OCI-LY1 (cell line): ENCODE measurements at regions not wholly inside any gene's neighbourhood (a gene's known extent, or its start where the extent isn't known, plus 50 kb on each side); places are given as distances from the start of the nearest gene placed in this dataset.

ENCODE experiments used
- H2AFZ ChIP-seq: fragments of 200-600 bp; sonication (generic), shearing (Covaris generic); 2 replicates; pipeline ENCODE4 v1.6.0; 2014; ENCODE audit warnings: antibody characterized with exemption, mild to moderate bottlenecking, low read length
- H3F3A ChIP-seq: fragments of 200-600 bp; sonication (generic), shearing (Covaris generic); 2 replicates; pipeline ENCODE4 v1.6.0; 2014; ENCODE audit warnings: mild to moderate bottlenecking, antibody characterized with exemption, low read length, moderate library complexity; ENCODE audit not compliant: insufficient read depth
- H3K27ac ChIP-seq: fragments of 200-600 bp; sonication (generic); 2 replicates; pipeline ENCODE4 v1.5.1; 2014; ENCODE audit warnings: low read length, mixed run types, mild to moderate bottlenecking, low read depth; ENCODE audit not compliant: poor library complexity, severe bottlenecking
- H3K27me3 ChIP-seq: fragments of 200-600 bp; sonication (generic); 2 replicates; pipeline ENCODE4 v1.6.0; 2014; ENCODE audit warnings: antibody characterized with exemption, mild to moderate bottlenecking, low read length, moderate library complexity; ENCODE audit not compliant: insufficient read depth
- H3K36me3 ChIP-seq: fragments of 200-600 bp; sonication (generic); 2 replicates; pipeline ENCODE4 v1.6.1; 2014; ENCODE audit warnings: mild to moderate bottlenecking, antibody characterized with exemption, low read length, moderate library complexity, mixed read lengths; ENCODE audit not compliant: insufficient read depth
- H3K4me1 ChIP-seq: fragments of 200-600 bp; sonication (generic); 2 replicates; pipeline ENCODE4 v1.5.1; 2014; ENCODE audit warnings: mild to moderate bottlenecking, low read length, moderate library complexity; ENCODE audit not compliant: insufficient read depth, severe bottlenecking
- H3K4me2 ChIP-seq: fragments of 200-600 bp; sonication (generic), shearing (Covaris generic); 2 replicates; pipeline ENCODE4 v1.6.1; 2014; ENCODE audit warnings: low read length
- H3K4me3 ChIP-seq: fragments of 200-600 bp; sonication (generic); 2 replicates; pipeline ENCODE4 v1.5.1; 2014; ENCODE audit warnings: low read length, low read depth, mild to moderate bottlenecking, mixed read lengths; ENCODE audit not compliant: poor library complexity, severe bottlenecking
- H3K79me2 ChIP-seq: fragments of 200-600 bp; shearing (Covaris generic); 2 replicates; pipeline ENCODE4 v1.6.1; 2016; ENCODE audit warnings: mixed run types, low read length, mixed read lengths; ENCODE audit not compliant: insufficient read depth
- H3K9ac ChIP-seq: fragments of 200-600 bp; sonication (generic), shearing (Covaris generic); 2 replicates; pipeline ENCODE4 v1.6.1; 2014; ENCODE audit warnings: mild to moderate bottlenecking, low read length, mixed read lengths
- H3K9me2 ChIP-seq: fragments of 200-600 bp; sonication (generic), shearing (Covaris generic); 2 replicates; pipeline ENCODE4 v1.6.1; 2014; ENCODE audit warnings: low read depth, mild to moderate bottlenecking, low read length, mixed read lengths
- H3K9me3 ChIP-seq: fragments of 200-600 bp; shearing (Covaris generic); 2 replicates; pipeline ENCODE4 v1.6.1; 2014; ENCODE audit warnings: low read length, mixed read lengths
- H4K20me1 ChIP-seq: fragments of 200-600 bp; sonication (generic), shearing (Covaris generic); 2 replicates; pipeline ENCODE4 v1.6.0; 2016; ENCODE audit warnings: mild to moderate bottlenecking, low read length; ENCODE audit not compliant: insufficient read depth
- CTCF ChIP-seq: fragments of 200-600 bp; sonication (generic), shearing (Covaris generic); IDR thresholded peaks from 2 replicates; pipeline ENCODE4 v1.5.1; 2017; ENCODE audit warnings: mild to moderate bottlenecking, antibody characterized with exemption, low read length, moderate library complexity, mixed read lengths
- EZH2 ChIP-seq: fragments of 200-600 bp; sonication (generic), shearing (Covaris generic); IDR thresholded peaks from 2 replicates; pipeline ENCODE4 v1.8.0; 2017; ENCODE audit warnings: borderline replicate concordance, mixed run types, mild to moderate bottlenecking, antibody characterized with exemption, low read length, moderate library complexity, mixed read lengths

- no peak overlapping the region for H2AFZ ChIP-seq
- H3K9ac ChIP-seq, result no peak overlapping the region
- H3K27ac ChIP-seq, result no peak overlapping the region
- no peaks in the 10 kb centered on the region for H4K20me1 ChIP-seq
- H3K79me2 ChIP-seq, result no peaks in the 10 kb centered on the region
- H3K4me1 ChIP-seq, result no peaks in the 10 kb centered on the region
- H3K36me3 ChIP-seq, result no peaks in the 10 kb centered on the region
- TF ChIP-seq CTCF, result no peak
- TF ChIP-seq EZH2, result no peak
- H3K27me3 ChIP-seq, result no peaks in the 10 kb centered on the region
- H3F3A ChIP-seq, result no peaks in the 10 kb centered on the region
- H3K9me3 ChIP-seq, result no peaks in the 10 kb centered on the region
- H3K9me2 ChIP-seq, result no peaks in the 10 kb centered on the region
- H3K4me3 ChIP-seq, result no peak overlapping the region
- no peak overlapping the region for H3K4me2 ChIP-seq
Observed at GRCh38 chr4:59814402-59815010, 1385.6 kb upstream of the ADGRL3 start.

- Histone ChIP-seq H4K20me1 (no peaks in the 10 kb centered on the region), H3K9me3 (no peaks in the 10 kb centered on the region), H3K9ac (no peak overlapping the region), H3K27me3 (no peaks in the 10 kb centered on the region), H3K27ac (no peak overlapping the region), H3K4me1 (no peaks in the 10 kb centered on the region), H3F3A (no peaks in the 10 kb centered on the region), H3K79me2 (no peaks in the 10 kb centered on the region), H2AFZ (no peak overlapping the region), H3K4me2 (no peak overlapping the region), H3K9me2 (no peaks in the 10 kb centered on the region), H3K36me3 (no peaks in the 10 kb centered on the region), H3K4me3 (no peak overlapping the region)
- no peak for TF ChIP-seq CTCF
- TF ChIP-seq EZH2, result no peak
Observed at GRCh38 chr4:59818656-59819055, 1381.5 kb upstream of the ADGRL3 start.

- Histone ChIP-seq H4K20me1 (no peaks in the 10 kb centered on the region), H3K27me3 (no peaks in the 10 kb centered on the region)
- TF ChIP-seq EZH2 (no peak), CTCF (no peak)
Observed at GRCh38 chr4:59823311-59823710, 1376.8 kb upstream of the ADGRL3 start.

More at GRCh38 chr4:59823311-59823710, 1376.8 kb upstream of the ADGRL3 start:
- no peaks in the 10 kb centered on the region for H3F3A ChIP-seq
- no peaks in the 10 kb centered on the region for H3K9me3 ChIP-seq
- H3K9ac ChIP-seq, result no peak overlapping the region
- no peak overlapping the region for H3K4me2 ChIP-seq
- H3K36me3 ChIP-seq, result no peaks in the 10 kb centered on the region
- H3K4me1 ChIP-seq, result no peaks in the 10 kb centered on the region
- no peak overlapping the region for H3K4me3 ChIP-seq
- no peak overlapping the region for H2AFZ ChIP-seq
- no peaks in the 10 kb centered on the region for H3K79me2 ChIP-seq
- no peak overlapping the region for H3K27ac ChIP-seq
- no peaks in the 10 kb centered on the region for H3K9me2 ChIP-seq
